GM19043 (cell line): ENCODE measurements at regions not wholly inside any gene's neighbourhood (a gene's known extent, or its start where the extent isn't known, plus 50 kb on each side); places are given as distances from the start of the nearest gene placed in this dataset.

Experiments
- ATAC-seq: cut with Tn5 transposase; IDR thresholded peaks from one replicate; pipeline ENCODE4 v1.9.1; 2021; ENCODE audit warnings: low read depth; ENCODE audit not compliant: unreplicated experiment

GRCh38 chr1:230517786-230518185, 91.7 kb upstream of the PGBD5 start:
- no peak for ATAC-seq

- no peak for ATAC-seq
These were observed 91.2 kb upstream of the PGBD5 start for GRCh38 chr1:230517326-230517725.

- ATAC-seq: no peak
These were observed 90.8 kb upstream of the PGBD5 start for GRCh38 chr1:230516889-230517288.

- no peak for ATAC-seq
These were observed 89.5 kb upstream of the PGBD5 start for GRCh38 chr1:230515451-230516145.

GRCh38 chr1:230510496-230510895, 84.4 kb upstream of the PGBD5 start:
- ATAC-seq: no peak

- peak; percentile 61 for ATAC-seq
These were observed 83.3 kb upstream of the PGBD5 start for GRCh38 chr1:230509281-230509977.

- no peak for ATAC-seq
These were observed 81.7 kb upstream of the PGBD5 start for GRCh38 chr1:230507666-230508402.

GRCh38 chr1:230507236-230507635, 81.1 kb upstream of the PGBD5 start:
- ATAC-seq: no peak

GRCh38 chr1:230506451-230506850, 80.3 kb upstream of the PGBD5 start:
- no peak for ATAC-seq

GRCh38 chr1:230504310-230504709, 78.2 kb upstream of the PGBD5 start:
- no peak for ATAC-seq

GRCh38 chr1:230503726-230504125, 77.6 kb upstream of the PGBD5 start:
- ATAC-seq: no peak

- no peak for ATAC-seq
These were observed 76.9 kb upstream of the PGBD5 start for GRCh38 chr1:230502996-230503395.

- no peak for ATAC-seq
These were observed 76.2 kb upstream of the PGBD5 start for GRCh38 chr1:230502306-230502705.

- no peak for ATAC-seq
These were observed 75.7 kb upstream of the PGBD5 start for GRCh38 chr1:230501849-230502248.

GRCh38 chr1:230501242-230501641, 75.1 kb upstream of the PGBD5 start:
- ATAC-seq: no peak

- no peak for ATAC-seq
These were observed 73.9 kb upstream of the PGBD5 start for GRCh38 chr1:230500063-230500462.

GRCh38 chr1:230499496-230499895, 73.4 kb upstream of the PGBD5 start:
- no peak for ATAC-seq

GRCh38 chr1:230498704-230499103, 72.6 kb upstream of the PGBD5 start:
- no peak for ATAC-seq

GRCh38 chr1:230496451-230496850, 70.3 kb upstream of the PGBD5 start:
- ATAC-seq: no peak

- no peak for ATAC-seq
These were observed 69.8 kb upstream of the PGBD5 start for GRCh38 chr1:230495891-230496385.

GRCh38 chr1:230495076-230495475, 68.9 kb upstream of the PGBD5 start:
- ATAC-seq: no peak
